GM10248 (cell line): ENCODE measurements at regions not wholly inside any gene's neighbourhood (a gene's known extent, or its start where the extent isn't known, plus 50 kb on each side); places are given as distances from the start of the nearest gene placed in this dataset.

ENCODE experiments used
- CTCF ChIA-PET: fragments of 300-600 bp; sonication (Branson Sonifier 250); formaldehyde crosslinking; extraction: SDS; loops from one replicate; lab custom pipeline; 2021; ENCODE audit warnings: antibody characterized with exemption; lab: Yijun Ruan, JAX
- POLR2A ChIA-PET: fragments of 350-650 bp; sonication (Branson Sonifier 250); formaldehyde crosslinking; extraction: SDS; loops from one replicate; lab custom pipeline; 2020; ENCODE audit warnings: antibody characterized with exemption; lab: Yijun Ruan, JAX
- DNase-seq: peaks from one replicate; pipeline ENCODE4 v3.0.0; 2012; ENCODE audit errors: extremely low spot score
- CTCF ChIP-seq: IDR thresholded peaks from 2 replicates; pipeline ENCODE4 v1.5.1; 2012; ENCODE audit warnings: mild to moderate bottlenecking, low read depth; ENCODE audit errors: extremely low read depth, missing control alignments, control extremely low read depth

GRCh38 chr14:101167428-101167827 lies 263.9 kb upstream of the RTL1 start:
- DNase-seq = no peak
- TF ChIP-seq CTCF = no peak
- ChIA-PET CTCF (interaction anchor here (0.9 kb wide), 1 partner anchor 57 kb away, joined by 3 read pairs; no protein-coding TSS in a partner anchor), POLR2A (no interaction called here)

- CTCF ChIA-PET = no interaction called here
- no peak for TF ChIP-seq CTCF
Measured at GRCh38 chr14:101169267-101169666, 265.7 kb upstream of the RTL1 start.

DNA sequence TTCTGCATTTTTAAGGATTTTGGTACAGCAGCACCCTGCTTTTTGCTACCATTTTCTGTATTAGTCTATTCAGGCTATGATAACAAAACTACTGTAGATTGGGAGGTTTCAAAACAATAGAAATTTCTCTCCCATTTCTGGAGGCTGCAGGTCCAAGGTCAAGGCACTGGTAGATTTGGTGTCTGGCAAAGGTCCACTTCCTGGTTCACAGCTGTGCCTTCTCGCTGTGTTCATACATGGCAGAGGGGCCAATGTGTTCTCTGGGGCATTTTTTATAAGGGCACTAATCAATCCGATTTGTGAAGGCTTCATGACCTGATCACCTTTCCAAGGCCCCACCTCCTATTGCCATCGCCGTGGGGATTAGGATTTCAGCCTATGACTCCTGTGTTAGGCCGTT lies 268.1 kb upstream of the RTL1 start:
- DNase-seq = no peak
- POLR2A ChIA-PET = no interaction called here
- CTCF ChIA-PET = no interaction called here
- no peak for TF ChIP-seq CTCF

More at GRCh38 chr14:101169267-101169666, 265.7 kb upstream of the RTL1 start:
- no peak for DNase-seq
- POLR2A ChIA-PET = no interaction called here

DNA sequence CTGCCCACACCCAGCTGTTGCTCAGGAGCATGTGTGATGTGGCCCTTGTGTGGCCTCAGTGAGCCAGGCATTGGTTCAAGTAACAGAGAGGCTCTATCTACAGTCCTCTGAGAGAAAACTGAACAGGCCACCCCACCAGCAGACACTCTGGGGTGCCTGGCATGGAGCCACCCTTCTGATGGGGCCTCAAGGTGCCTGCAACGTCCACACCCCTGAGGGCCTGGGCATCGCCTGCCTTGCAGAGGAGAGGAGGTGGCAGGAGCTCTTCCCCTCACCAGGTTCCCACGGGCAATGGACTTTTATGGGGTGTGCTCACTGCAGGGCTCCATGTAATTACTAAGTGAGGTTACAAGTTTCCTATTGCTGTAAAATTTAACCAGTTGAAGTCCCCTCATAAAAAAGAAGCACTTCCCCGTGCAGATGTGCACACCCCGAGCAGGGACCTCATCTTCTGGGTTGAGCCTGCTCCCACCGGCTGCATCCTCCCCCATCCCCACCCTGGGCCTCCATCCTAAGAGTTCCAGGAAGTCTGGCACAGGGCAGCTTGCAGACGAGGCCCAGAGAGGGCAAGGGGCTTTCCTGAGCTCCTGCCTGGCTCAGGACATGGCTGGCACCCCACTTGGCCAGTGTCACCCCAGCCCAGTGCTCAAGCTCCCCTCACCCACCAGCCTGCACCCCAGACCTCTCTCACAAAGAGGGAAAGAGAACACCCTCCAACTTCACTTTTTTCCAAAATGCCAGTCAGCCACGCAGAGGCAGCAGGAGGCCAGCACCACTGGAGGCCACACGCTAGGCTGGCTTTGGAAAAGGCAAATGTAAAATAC lies 270.4 kb upstream of the RTL1 start:
- POLR2A ChIA-PET = no interaction called here
- DNase-seq = peak; percentile 6
- no peak for TF ChIP-seq CTCF
- CTCF ChIA-PET = no interaction called here

DNA sequence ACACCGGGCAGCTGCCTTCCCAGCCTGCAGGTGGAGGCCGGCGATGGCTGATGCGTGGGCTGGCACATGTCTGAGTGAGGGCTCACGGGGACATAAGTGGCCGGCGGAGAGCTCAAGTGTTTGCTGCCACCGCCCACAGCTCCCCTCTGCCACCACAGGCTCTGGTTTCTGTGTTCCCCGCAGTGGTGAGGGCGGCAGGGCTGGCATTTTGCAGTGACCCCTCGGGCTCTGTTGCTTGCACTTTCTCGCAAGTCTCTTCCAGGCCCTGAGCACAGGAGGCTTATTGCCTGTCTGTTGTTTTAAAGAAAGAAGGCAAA lies 271.0 kb upstream of the RTL1 start:
- ChIA-PET POLR2A (no interaction called here), CTCF (no interaction called here)
- DNase-seq = no peak
- no peak for TF ChIP-seq CTCF

GRCh38 chr14:101174980-101175606 lies 271.6 kb upstream of the RTL1 start:
- POLR2A ChIA-PET = no interaction called here
- CTCF ChIA-PET = no interaction called here
- peak; percentile 3 for DNase-seq
- no peak for TF ChIP-seq CTCF
